GM13977 (cell line): ENCODE measurements at regions not wholly inside any gene's neighbourhood (a gene's known extent, or its start where the extent isn't known, plus 50 kb on each side); places are given as distances from the start of the nearest gene placed in this dataset.

Source experiments
- DNase-seq: peaks from one replicate; pipeline ENCODE4 v3.0.0; 2012; ENCODE audit warnings: low spot score
- in situ Hi-C: fragments of 300-500 bp; cut with MboI; formaldehyde crosslinking; loops from one replicate; pipeline ENCODE4 v1.12.0; 2022; ENCODE audit warnings: low sequenced_read_pairs, low pct_unique_long_range_greater_than_20kb, mixed read lengths, inconsistent platforms; ENCODE audit not compliant: unreplicated experiment
- TF ChIP-seq, protein P1 (sequence below): IDR thresholded peaks from 2 replicates; pipeline ENCODE4 v1.5.1; 2012; ENCODE audit warnings: mild to moderate bottlenecking, control low read depth; ENCODE audit not compliant: insufficient read depth; ENCODE audit errors: extremely low read depth, missing control alignments

DNA sequence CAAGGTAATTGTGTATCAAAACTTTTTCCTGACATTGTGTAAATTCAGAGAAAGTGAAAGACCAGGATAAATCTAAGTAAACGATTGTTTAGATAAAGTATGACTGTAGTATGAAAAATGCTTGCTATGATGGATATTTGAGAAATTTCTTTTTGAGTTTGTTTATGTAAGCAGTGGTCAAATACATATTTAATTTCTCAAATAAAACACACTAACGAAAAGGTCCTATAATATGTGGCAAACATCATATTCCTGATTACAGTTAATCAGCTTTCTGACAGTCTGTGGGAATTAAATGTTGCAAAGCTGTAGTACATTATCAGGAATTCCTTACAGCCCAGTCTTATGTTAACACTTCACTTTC is 636.9 kb downstream of the MMUT start:
- DNase-seq, result no peak
- in situ Hi-C loops, result no loop called here
- TF ChIP-seq, protein P1, sequence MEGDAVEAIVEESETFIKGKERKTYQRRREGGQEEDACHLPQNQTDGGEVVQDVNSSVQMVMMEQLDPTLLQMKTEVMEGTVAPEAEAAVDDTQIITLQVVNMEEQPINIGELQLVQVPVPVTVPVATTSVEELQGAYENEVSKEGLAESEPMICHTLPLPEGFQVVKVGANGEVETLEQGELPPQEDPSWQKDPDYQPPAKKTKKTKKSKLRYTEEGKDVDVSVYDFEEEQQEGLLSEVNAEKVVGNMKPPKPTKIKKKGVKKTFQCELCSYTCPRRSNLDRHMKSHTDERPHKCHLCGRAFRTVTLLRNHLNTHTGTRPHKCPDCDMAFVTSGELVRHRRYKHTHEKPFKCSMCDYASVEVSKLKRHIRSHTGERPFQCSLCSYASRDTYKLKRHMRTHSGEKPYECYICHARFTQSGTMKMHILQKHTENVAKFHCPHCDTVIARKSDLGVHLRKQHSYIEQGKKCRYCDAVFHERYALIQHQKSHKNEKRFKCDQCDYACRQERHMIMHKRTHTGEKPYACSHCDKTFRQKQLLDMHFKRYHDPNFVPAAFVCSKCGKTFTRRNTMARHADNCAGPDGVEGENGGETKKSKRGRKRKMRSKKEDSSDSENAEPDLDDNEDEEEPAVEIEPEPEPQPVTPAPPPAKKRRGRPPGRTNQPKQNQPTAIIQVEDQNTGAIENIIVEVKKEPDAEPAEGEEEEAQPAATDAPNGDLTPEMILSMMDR, result no peak

DNA sequence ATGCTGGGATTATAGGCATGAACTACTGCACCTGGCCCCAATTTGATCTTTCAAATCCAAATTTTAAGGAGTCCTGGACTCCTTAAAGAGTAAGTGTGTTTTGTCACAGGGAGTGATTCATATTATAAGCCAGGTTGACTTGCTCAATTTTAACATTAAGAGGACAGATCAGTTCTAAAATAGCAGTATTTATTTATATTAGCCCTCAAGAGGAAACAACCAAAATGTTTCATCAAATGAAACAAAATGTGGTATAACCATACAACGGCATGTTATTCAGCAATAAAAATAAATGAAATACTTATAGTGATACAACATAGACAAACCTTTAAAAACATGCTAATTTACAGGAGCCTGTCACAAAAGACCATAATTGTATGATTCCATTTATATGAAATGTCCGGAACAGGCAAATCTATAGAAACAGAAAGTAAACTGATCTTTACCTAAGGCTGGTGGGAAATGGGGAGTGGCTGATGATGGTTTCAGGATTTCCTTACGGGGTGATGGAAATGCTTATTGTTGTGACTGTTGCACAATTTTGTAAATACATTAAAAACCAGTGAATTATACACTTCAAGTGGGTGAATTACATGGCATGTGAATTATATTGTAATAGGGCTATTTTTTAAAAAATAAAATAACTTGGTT is 637.4 kb downstream of the MMUT start:
- TF ChIP-seq, protein P1, result no peak
- in situ Hi-C loops, result no loop called here
- DNase-seq, result no peak

DNA sequence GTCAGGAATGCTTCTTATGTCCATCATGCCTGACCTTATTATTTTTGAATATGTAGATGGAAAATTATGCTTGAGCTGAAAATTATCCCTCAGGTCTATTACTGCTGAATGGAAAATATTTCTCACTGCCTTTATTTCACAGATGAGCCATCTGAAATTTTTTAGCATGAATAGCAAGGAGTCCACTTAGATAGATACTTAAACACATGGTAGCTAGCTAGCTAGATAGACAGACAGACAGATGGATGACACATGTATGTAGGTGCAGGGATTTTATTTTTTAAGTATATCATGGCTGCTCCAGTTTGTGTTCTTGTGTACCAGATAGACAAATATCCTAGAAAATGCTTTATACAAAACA is 645.0 kb downstream of the MMUT start:
- TF ChIP-seq, protein P1, result no peak
- DNase-seq, result no peak

DNA sequence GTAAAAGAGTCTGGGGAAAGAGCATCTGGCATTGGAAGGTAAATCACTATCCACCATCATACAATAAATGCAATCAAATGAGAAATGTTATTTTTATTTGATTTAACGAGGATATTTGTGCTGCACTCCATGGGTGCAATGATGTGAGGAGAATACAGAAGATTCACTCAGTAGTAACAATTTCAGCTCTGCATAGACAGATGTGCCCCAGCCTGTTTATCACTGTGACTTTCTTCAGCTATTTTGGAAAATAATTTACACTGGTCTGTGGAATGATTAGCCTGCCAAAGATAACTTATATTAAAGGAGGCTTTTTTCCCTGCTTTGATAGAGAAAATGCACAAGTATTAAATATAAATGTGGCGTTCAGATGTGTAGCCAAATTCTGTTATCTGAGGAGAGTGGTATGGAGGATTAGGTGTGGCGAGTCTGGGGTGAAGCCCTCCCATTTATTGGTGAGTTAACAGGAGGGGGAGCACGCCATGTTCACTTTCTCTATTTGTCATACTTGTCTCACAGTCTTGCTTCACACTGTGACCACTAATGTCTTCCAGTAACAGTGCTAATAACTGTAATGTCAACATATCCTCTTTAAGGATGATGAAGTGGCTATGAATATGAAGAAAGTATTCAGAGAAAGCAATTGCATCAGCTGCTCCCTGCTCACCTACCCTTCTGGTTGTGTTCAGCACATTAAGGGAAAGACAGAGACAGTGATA is 645.6 kb downstream of the MMUT start:
- TF ChIP-seq, protein P1, result no peak
- in situ Hi-C loops, result no loop called here

More for the DNA sequence above, 645.0 kb downstream of the MMUT start:
- in situ Hi-C loops, result no loop called here

DNA sequence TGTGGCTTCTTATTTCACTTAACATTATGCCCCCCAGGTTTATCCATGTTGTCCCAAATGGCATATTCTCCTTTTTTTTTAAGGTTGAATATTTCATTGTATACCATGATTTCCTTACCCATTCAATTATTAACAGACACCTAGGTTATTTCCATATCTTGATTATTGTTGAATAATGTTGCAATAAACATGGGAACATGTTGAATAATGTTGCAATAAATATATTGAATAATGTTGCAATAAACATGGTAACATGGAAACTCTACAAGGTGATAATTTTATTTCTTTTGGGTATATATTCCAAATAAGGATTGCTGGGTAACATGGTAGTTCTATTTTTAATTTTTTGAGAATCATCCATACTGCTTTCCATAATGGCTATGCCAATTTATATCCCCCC is 648.1 kb downstream of the MMUT start:
- TF ChIP-seq, protein P1, result no peak
- DNase-seq, result no peak
- in situ Hi-C loops, result no loop called here

More for the DNA sequence above, 645.6 kb downstream of the MMUT start:
- DNase-seq, result no peak

DNA sequence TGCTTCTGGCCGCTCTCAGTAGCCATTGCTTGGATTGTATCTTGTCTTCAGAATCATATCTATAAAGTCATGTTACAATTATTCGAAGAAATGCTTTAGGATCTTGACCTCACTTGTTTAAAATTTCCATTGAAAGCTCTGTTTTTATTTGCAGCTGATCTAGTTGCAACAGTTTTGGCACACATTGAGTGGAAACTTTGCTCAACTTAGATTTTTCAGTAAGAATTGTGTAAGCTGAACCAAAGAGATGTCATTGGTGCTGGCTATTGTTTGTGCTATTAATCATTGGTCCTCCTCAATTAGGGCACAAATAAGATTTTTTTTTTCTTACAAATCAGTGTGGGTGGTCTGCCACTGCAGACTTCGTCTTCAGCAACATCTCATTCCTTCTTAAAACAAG is 649.2 kb downstream of the MMUT start:
- in situ Hi-C loops, result no loop called here
- TF ChIP-seq, protein P1, result no peak
- no peak for DNase-seq

DNA sequence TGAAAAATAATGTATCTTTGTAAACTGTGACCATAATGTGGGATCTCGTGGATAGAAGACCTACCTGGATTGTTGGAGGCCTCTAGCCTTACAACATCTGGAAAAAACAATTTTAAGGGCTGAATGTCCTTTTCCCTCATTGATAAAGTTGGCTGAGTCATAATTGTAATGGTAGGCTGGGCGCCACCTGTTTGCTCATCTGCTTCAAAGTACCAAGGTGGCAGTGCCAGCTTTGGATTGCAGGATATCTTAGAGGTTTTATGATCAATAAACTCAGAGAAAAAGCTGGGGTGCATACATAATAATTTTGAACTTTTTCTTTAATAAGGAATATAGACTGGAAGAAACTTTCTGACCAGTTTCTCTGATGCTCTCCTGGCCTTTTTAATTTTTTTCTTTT is 653.4 kb downstream of the MMUT start:
- in situ Hi-C loops, result no loop called here
- DNase-seq, result no peak
- TF ChIP-seq, protein P1, result no peak
